Neural cell (in vitro differentiated cells): ENCODE measurements at regions not wholly inside any gene's neighbourhood (a gene's known extent, or its start where the extent isn't known, plus 50 kb on each side); places are given as distances from the start of the nearest gene placed in this dataset.

ENCODE experiments used
- CTCF ChIP-seq: fragments of 450-650 bp; IDR thresholded peaks from 2 replicates; pipeline ENCODE4 v1.5.1; 2014; ENCODE audit warnings: antibody characterized with exemption, mild to moderate bottlenecking, moderate library complexity; ENCODE audit not compliant: poor library complexity, severe bottlenecking
- EZH2 ChIP-seq: fragments of 200-600, 300-800 bp; shearing (Covaris generic), sonication (generic); IDR thresholded peaks from 2 replicates; pipeline ENCODE4 v1.6.1; 2014; ENCODE audit warnings: antibody characterized with exemption, low read length, borderline replicate concordance, mild to moderate bottlenecking; ENCODE audit not compliant: insufficient read depth, poor library complexity, severe bottlenecking
- POLR2AphosphoS5 ChIP-seq: IDR thresholded peaks from 2 replicates; pipeline ENCODE4 v1.6.1; 2012

- TF ChIP-seq CTCF (no peak), POLR2AphosphoS5 (no peak), EZH2 (no peak)
These were observed 234.9 kb downstream of the SOCS6 start for GRCh38 chr18:70523792-70524182.
